ENCODE measurements at regions not wholly inside any gene's neighbourhood (a gene's known extent, or its start where the extent isn't known, plus 50 kb on each side); places are given as distances from the start of the nearest gene placed in this dataset.
A peak's percentile ranks its signal among the peaks of the same experiment; 100 is the strongest.

- peak; percentile 38 for DNase-seq (ENCODE audit: low spot score)
Measured at GRCh38 chr22:22822553-22822952, 65.1 kb upstream of the IGLL5 start.

DNA sequence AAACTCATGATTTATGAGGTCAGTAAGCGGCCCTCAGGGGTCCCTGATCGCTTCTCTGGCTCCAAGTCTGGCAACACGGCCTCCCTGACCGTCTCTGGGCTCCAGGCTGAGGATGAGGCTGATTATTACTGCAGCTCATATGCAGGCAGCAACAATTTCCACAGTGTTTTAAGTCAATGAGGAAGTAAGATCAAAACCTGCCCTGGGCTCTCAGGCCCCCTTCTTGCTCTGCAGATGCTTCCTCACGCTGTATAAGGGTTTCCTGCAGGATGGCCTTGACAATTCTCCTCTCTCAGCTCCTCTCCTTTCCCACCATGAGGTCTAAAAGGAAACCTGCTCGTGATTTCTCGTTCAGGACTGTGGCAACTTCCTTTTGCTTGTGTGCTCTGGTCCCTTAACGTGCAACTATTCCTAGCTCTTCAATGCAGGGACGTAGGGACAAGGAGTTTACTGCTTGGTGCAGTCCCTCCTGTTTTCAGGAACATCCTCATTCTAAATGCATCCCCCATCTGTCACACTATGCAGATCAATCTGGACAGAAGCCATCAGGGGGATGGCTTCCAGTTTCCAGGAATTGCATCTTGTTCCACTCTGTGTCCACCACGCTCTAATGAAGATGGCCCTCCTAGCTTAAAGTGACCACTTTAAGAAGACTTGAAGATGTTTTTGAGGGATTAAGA is 64.3 kb upstream of the IGLL5 start:
- DNase-seq (ENCODE audit: low spot score), result no peak

DNA sequence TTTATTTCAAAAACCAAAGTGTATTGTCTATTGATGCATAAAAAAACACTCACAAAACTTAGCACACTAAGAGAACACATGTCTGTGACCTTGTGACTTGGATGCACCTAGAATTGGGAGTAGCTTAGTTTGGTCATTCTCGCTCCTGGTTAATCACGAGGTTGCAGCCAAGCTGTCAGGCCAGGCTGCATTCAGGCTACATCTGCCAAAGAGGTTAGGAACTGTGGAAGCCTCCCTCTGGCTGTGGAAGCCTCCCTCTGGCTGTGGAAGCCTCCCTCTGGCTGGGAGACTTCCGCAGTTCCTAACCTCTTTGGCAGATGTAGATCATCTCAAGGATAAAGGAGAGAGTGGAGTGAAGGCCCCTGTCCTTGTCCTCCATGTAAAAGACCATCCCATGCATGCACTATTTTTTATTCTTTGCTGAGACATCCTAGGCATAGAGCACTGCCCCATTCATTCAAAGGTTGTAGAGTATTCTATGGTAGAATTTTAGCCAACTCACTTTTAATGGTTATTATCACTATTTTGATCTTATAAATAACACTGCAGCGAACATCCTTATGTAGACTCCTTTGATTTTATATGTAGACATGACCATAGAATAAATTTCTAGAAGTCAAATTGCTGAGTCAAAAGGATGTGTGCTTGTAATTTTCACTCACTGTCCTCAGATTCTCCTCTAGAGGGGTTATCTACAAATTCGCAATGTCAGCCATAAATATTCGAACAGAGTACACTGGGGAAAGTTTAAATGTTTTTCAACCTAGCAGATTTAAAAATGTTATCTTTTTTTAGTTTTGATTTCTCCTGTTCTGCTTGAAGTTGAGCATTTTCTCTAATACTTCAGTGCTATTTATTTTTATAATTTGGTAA is 63.0 kb upstream of the IGLL5 start:
- DNase-seq (ENCODE audit: low spot score), result no peak

GRCh38 chr22:22825213-22825593 is 62.4 kb upstream of the IGLL5 start:
- no peak for DNase-seq (ENCODE audit: low spot score)

- no peak for DNase-seq (ENCODE audit: low spot score)
Measured at GRCh38 chr22:22827187-22827939, 60.3 kb upstream of the IGLL5 start.

DNA sequence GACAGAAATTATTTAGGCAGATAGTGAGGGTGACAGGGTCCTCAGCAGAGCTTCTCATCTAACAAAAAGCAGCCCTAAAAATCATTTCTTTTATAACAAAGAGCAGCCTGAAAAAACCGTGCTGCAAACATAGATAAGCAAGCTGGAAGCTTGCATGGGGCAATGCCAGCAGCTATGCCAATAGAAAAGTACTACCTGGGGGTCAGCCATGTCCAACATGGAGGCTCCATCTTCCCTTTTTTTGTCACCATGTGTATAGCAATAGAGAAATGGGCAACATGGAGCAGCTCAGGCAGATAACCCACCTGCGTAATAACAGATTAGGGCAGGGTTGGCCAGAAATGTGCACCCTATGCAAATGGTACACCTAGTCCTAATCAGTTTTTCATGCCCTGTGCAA is 57.4 kb upstream of the IGLL5 start:
- DNase-seq (ENCODE audit: low spot score), result no peak

DNA sequence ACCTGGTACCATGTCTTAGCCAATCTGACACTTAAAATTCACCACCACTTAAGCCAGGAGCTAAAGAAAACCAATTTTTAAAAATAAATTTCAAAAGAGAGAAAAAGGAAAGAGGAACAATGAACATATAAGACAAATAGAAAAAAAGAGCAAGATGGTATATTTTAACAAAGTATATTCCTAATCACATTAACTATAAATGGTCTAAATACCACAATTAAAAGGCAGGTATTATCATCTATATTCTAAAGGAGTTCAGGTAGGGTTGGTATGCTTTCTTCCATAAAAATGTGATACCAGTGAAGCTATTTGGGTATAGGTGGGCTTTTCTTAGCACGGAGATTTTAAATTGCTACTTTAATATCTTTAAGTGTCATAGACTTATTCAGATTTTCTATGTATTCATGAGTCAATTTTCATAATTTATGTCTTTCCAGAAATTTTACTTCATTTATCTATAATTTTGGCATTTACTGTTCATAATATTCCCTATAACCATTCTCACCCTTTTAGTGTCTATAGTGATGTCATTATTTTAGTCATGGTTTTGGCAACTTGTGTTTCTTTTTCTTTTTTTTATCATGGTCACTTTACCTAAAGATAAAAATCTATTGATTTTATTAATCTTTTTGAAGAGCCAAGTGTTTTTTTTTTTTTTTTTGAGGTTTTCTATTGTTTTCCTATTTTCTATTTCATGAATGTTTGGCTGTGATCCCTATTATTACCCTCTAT is 56.5 kb upstream of the IGLL5 start:
- no peak for DNase-seq (ENCODE audit: low spot score)

DNA sequence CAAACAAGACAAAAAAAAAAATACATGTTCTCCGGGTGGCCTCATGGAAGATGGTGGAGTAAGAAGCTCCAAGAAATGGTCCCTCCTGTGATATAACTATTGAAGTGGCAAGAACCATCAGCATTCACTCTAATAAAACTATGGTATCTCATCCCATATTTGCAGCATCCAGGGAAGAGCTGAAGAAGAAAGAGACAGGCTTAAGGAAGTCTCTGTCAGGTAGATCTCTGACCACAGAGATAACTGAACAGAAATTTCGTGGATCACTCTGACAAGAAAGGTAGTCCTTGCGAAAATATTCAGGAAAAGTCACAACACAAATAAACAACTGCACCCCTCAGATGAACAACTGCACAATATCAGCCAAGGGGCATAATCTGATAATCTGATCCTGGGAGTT is 54.6 kb upstream of the IGLL5 start:
- no peak for DNase-seq (ENCODE audit: low spot score)

- no peak for DNase-seq (ENCODE audit: low spot score)
Measured at GRCh38 chr22:22833488-22833887, 54.1 kb upstream of the IGLL5 start.

DNA sequence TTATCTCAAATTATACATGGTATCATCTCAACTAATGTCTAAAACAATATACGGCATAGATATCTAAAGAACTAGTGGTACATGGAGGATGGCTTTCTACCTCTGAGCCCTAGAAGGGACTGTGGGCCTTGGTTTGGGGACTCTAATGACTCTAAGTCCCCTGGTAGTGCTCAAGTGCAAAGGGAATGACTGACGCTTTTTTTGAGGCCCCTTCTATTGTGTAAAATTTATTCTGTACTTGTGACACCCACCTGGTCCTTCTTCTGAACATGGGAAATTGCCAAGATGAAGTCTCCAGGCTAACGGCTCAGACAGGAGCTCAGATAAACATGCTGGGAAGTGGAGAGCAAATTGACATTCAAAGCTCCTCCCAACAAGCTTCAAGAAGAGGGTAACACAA is 53.4 kb upstream of the IGLL5 start:
- no peak for DNase-seq (ENCODE audit: low spot score)

- no peak for DNase-seq (ENCODE audit: low spot score)
Measured at GRCh38 chr22:22834783-22835182, 52.8 kb upstream of the IGLL5 start.

- no peak for DNase-seq (ENCODE audit: low spot score)
Measured at GRCh38 chr22:22835242-22835641, 52.4 kb upstream of the IGLL5 start.

DNA sequence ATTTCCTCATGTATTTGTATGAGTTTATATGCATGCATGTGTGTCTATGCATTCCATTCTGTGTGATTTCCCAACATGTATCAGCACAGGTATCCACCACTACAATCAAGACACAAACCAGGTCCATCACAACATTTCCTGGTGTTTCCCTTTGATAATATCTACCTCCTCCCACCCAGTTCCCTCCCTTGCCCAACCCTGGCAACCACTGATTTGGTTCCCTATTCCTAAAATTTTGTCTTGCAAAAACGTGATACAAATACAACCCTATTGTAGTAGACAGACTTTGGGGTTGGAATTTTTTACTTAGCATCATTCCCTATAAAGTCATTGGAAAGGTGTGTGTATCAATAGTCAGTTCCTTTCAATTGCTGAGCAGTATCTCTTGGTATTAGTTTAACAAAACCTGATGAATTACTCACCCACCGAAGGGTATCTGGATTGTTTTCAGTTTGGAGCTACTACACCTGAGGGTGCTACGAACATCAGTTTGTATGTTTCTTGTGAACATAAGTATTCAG is 51.8 kb upstream of the IGLL5 start:
- no peak for DNase-seq (ENCODE audit: low spot score)

- no peak for DNase-seq (ENCODE audit: low spot score)
Measured at GRCh38 chr22:22836635-22837034, 51.0 kb upstream of the IGLL5 start.
